SH-SY5Y (cell line): ENCODE measurements at regions not wholly inside any gene's neighbourhood (a gene's known extent, or its start where the extent isn't known, plus 50 kb on each side); places are given as distances from the start of the nearest gene placed in this dataset.

Experiments
- GATA2 ChIP-seq: IDR thresholded peaks from 2 replicates; pipeline ENCODE4 v1.6.1; 2011; ENCODE audit warnings: mild to moderate bottlenecking, low read depth, low read length
- GATA3 ChIP-seq: IDR thresholded peaks from 2 replicates; pipeline ENCODE4 v1.6.1; 2011; ENCODE audit warnings: low read depth, mild to moderate bottlenecking, low read length, moderate library complexity

- TF ChIP-seq GATA2 = no peak
- TF ChIP-seq GATA3 = no peak
Observed at GRCh38 chr2:817336-818015, 133.2 kb upstream of the SNTG2 start.
